A549 (cell line): ENCODE measurements at regions not wholly inside any gene's neighbourhood (a gene's known extent, or its start where the extent isn't known, plus 50 kb on each side); places are given as distances from the start of the nearest gene placed in this dataset.

ENCODE experiments used
- ATAC-seq, 2 experiments: fragments of 200-7000 bp in 1 of 2; fragments of >200 bp in 1 of 2; cut with Nextera tagmentation in 1 of 2; cut with Tn5 transposase in 1 of 2; 3 replicates each; pipeline versions ENCODE4 v1.8.0 to v1.9.1; 2018 to 2020; ENCODE audit warnings: mild to moderate bottlenecking in 1 of 2, moderate library complexity in 1 of 2
- CTCF ChIA-PET: fragments of 300-600 bp; sonication (Branson Sonifier 250); formaldehyde crosslinking; extraction: SDS; loops from one replicate; lab custom pipeline; 2021; ENCODE audit warnings: antibody characterized with exemption, inconsistent platforms; lab: Yijun Ruan, JAX
- POLR2A ChIA-PET: fragments of 350-600 bp; formaldehyde crosslinking; extraction: SDS; loops from one replicate; lab custom pipeline; 2021; ENCODE audit warnings: antibody characterized with exemption, inconsistent platforms; lab: Yijun Ruan, JAX
- DNase-seq, 2 experiments: peaks; one replicate each; pipeline versions ENCODE4 v3.0.0 to v3.0.0-alpha.2; 2011 to 2016; ENCODE audit warnings: low read depth in 1 of 2, low spot score in 1 of 2
- FAIRE-seq: peaks from 2 replicates; lab custom pipeline; 2011; peaks lifted over from hg19 to GRCh38; lab: Jason Lieb, UNC
- H3K27ac ChIP-seq, 2 experiments: fragments of >200 bp; sonication (Bioruptor Twin); formaldehyde crosslinking; 3 replicates each; pipeline ENCODE4 v1.5.1; 2016 to 2017
- H3K4me1 ChIP-seq: fragments of >200 bp; sonication (Bioruptor Twin); formaldehyde crosslinking; 3 replicates; pipeline ENCODE4 v1.6.1; 2016
- H3K4me2 ChIP-seq: fragments of >200 bp; sonication (Bioruptor Twin); formaldehyde crosslinking; 3 replicates; pipeline ENCODE4 v1.6.1; 2016
- H3K4me3 ChIP-seq: fragments of >200 bp; sonication (Bioruptor Twin); formaldehyde crosslinking; 3 replicates; pipeline ENCODE4 v1.5.1; 2016
- H3K9me3 ChIP-seq: fragments of >200 bp; sonication (Bioruptor Twin); formaldehyde crosslinking; 3 replicates; pipeline ENCODE4 v1.6.1; 2016
- CBX2 ChIP-seq: fragments of 200-600 bp; sonication (generic); IDR thresholded peaks from 2 replicates; pipeline ENCODE4 v1.6.1; 2016; ENCODE audit warnings: low read depth, mild to moderate bottlenecking, borderline replicate concordance
- CEBPB ChIP-seq, 2 experiments: fragments of >200 bp in 1 of 2; sonication (Bioruptor Twin) in 1 of 2; formaldehyde crosslinking in 1 of 2; IDR thresholded peaks; 2 replicates each; pipeline ENCODE4 v1.6.1; 2012 to 2016
- E2F6 ChIP-seq: IDR thresholded peaks from 2 replicates; pipeline ENCODE4 v1.6.1; 2012; ENCODE audit warnings: low read depth, borderline replicate concordance
- EP300 ChIP-seq, 2 experiments: fragments of >200 bp; sonication (Bioruptor Twin); formaldehyde crosslinking; IDR thresholded peaks; 2 replicates in 1 of 2; 3 replicates in 1 of 2; pipeline ENCODE4 v1.6.1; 2016 to 2017
- FOSL2 ChIP-seq, 2 experiments: fragments of 450-650 bp in 1 of 2; fragments of >200 bp in 1 of 2; sonication (Bioruptor Twin) in 1 of 2; formaldehyde crosslinking; IDR thresholded peaks; 2 replicates each; pipeline versions ENCODE4 v1.5.0 to v1.6.1; 2016 to 2020; ENCODE audit warnings: mild to moderate bottlenecking in 1 of 2, moderate library complexity in 1 of 2
- HEYL ChIP-seq: fragments of 250-450 bp; sonication (Bioruptor Pico); IDR thresholded peaks from 2 replicates; pipeline ENCODE4 v1.8.0; 2021; ENCODE audit warnings: mild to moderate bottlenecking, moderate library complexity
- JUNB ChIP-seq: fragments of >200 bp; sonication (Bioruptor Twin); formaldehyde crosslinking; IDR thresholded peaks from 2 replicates; pipeline ENCODE4 v1.6.1; 2016
- MAZ ChIP-seq: fragments of 150-350 bp; IDR thresholded peaks from 2 replicates; pipeline ENCODE4 v1.6.1; 2014; ENCODE audit warnings: antibody characterized with exemption, low read depth, low read length, borderline replicate concordance
- NR3C1 ChIP-seq: fragments of >200 bp; sonication (Bioruptor Twin); formaldehyde crosslinking; IDR thresholded peaks from 3 replicates; pipeline ENCODE4 v1.6.1; 2017
- PHF8 ChIP-seq: fragments of 200-600 bp; sonication (generic); IDR thresholded peaks from 2 replicates; pipeline ENCODE4 v1.6.1; 2016; ENCODE audit warnings: low read depth, mild to moderate bottlenecking, antibody characterized with exemption, moderate library complexity, borderline replicate concordance
- RFX5 ChIP-seq: fragments of 450-650 bp; IDR thresholded peaks from 2 replicates; pipeline ENCODE4 v1.7.1; 2014; ENCODE audit warnings: antibody characterized with exemption, mild to moderate bottlenecking, moderate library complexity
- ZNF302 ChIP-seq: fragments of 250-450 bp; sonication (Bioruptor Pico); IDR thresholded peaks from 2 replicates; pipeline ENCODE4 v1.9.0; 2021; ENCODE audit warnings: inconsistent platforms, mild to moderate bottlenecking, moderate library complexity
- WGBS: methylation state at CpG from one replicate; pipeline ENCODE4 v1.1.6; 2017; ENCODE audit errors: missing lambda C conversion rate; 5-methylcytosine and 5-hydroxymethylcytosine counted together
- TF ChIP-seq, protein P1 (sequence below): fragments of 250-450 bp; sonication (Bioruptor Pico); IDR thresholded peaks from 2 replicates; pipeline ENCODE4 v1.5.0; 2021; ENCODE audit warnings: mild to moderate bottlenecking, moderate library complexity, borderline replicate concordance
- TF ChIP-seq, protein P2 (sequence below): fragments of 250-450 bp; sonication (Bioruptor Pico); IDR thresholded peaks from 2 replicates; pipeline ENCODE4 v1.5.0; 2020; ENCODE audit warnings: low read depth, mild to moderate bottlenecking, moderate library complexity

DNA sequence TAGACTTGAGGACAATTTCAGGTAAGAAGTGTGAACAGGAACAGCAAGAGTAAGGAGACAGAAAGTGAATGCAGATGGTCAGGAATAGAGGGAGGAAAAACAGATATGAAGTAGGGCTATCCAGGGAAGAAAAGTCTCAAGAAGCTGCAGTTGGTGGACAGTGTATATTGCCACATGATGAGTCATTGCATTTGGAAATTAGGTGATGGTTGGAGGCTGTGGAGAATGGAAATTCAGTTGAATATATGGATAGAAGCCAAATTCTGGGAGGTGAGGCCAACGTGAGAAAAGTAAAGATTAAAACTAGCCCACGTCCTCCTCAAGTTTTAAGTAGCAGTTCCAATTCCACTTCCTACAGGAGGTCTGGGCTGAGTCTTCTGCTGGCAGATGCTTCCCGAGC lies 158.4 kb downstream of the UBE2E3 start:
- CTCF ChIA-PET = no interaction called here
- Histone ChIP-seq H3K9me3 (0 out of 3 replicates have a peak, but pooled peaks cover 7% of the 10 kb centered on the region), H3K4me2 (0 out of 3 replicates have a peak overlapping the region, but pooled peaks have one; percentile 11), H3K4me3 (no peak overlapping the region), H3K4me1 (0 out of 3 replicates have a peak, but pooled peaks cover 11% of the 10 kb centered on the region), H3K27ac (no peak overlapping the region)
- FAIRE-seq (no peak), ATAC-seq (0 out of 6 replicates have a peak, but pooled peaks of 1 of the 2 experiments have one; percentile 50), DNase-seq (peak in 1 of 2 experiments; percentile 15)
- 35% methylated on average over 3 of the region's 3 CpGs for WGBS
- no peak for TF ChIP-seq FOSL2 (IDR thresholded peaks at IDR 0.05)
- TF ChIP-seq FOSL2 (CRISPR knock-in tag; IDR thresholded peaks at IDR 0.05) = 0 out of 2 replicates have a peak, but pooled peaks have one; percentile 26
- TF ChIP-seq PHF8 = no peak
- 0 out of 4 replicates have a peak, but pooled peaks of 1 of the 2 experiments have one; percentile 26 for TF ChIP-seq CEBPB (IDR thresholded peaks at IDR 0.05)
- TF ChIP-seq NR3C1 = no peak
- POLR2A ChIA-PET = no interaction called here

DNA sequence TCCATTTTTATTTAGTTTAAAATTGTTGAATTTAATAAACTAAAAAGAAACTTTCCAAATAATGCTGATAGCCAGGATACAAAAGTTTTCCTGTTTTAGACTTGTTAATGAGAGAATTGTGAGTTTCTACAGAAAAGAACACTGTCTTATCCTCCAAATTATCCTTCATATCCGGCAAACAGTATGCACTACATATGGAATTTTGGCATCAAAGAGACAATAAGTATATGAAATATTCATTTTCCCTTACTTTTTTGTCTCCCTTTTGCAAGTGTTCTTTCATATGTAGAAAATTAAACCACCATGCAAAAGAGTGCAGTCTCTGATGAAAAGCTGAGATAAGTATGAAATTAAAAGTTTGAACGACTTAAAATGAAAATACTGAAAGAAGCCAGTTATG lies 159.4 kb downstream of the UBE2E3 start:
- FAIRE-seq = no peak

GRCh38 chr2:181140414-181140813 lies 160.0 kb downstream of the UBE2E3 start:
- no peak for ATAC-seq
- Histone ChIP-seq H3K4me3 (no peak overlapping the region), H3K4me1 (0 out of 3 replicates have a peak, but pooled peaks cover 11% of the 10 kb centered on the region), H3K27ac (no peak overlapping the region), H3K9me3 (no peaks in the 10 kb centered on the region)
- POLR2A ChIA-PET = no interaction called here
- 32% methylated on average over 1 of the region's 1 CpG for WGBS
- no peak for FAIRE-seq
- CTCF ChIA-PET = no interaction called here
- TF ChIP-seq CEBPB (IDR thresholded peaks at IDR 0.05) (peak in 1 of 2 experiments; percentile 35; a peak in 2 of 4 replicates), CBX2 (no peak)
- TF ChIP-seq, all 56 proteins: peak for 1
- DNase-seq = no peak
- no peak overlapping the region for H3K4me2 ChIP-seq

More for the DNA sequence above, 159.4 kb downstream of the UBE2E3 start:
- TF ChIP-seq, protein P1, sequence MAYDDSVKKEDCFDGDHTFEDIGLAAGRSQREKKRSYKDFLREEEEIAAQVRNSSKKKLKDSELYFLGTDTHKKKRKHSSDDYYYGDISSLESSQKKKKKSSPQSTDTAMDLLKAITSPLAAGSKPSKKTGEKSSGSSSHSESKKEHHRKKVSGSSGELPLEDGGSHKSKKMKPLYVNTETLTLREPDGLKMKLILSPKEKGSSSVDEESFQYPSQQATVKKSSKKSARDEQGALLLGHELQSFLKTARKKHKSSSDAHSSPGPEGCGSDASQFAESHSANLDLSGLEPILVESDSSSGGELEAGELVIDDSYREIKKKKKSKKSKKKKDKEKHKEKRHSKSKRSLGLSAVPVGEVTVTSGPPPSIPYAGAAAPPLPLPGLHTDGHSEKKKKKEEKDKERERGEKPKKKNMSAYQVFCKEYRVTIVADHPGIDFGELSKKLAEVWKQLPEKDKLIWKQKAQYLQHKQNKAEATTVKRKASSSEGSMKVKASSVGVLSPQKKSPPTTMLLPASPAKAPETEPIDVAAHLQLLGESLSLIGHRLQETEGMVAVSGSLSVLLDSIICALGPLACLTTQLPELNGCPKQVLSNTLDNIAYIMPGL (CRISPR knock-in tag) = no peak
- ChIA-PET CTCF (no interaction called here), POLR2A (no interaction called here)
- Histone ChIP-seq H3K27ac (no peak overlapping the region), H3K4me1 (0 out of 3 replicates have a peak, but pooled peaks cover 11% of the 10 kb centered on the region), H3K4me3 (no peak overlapping the region), H3K4me2 (no peak overlapping the region), H3K9me3 (0 out of 3 replicates have a peak, but pooled peaks cover 4% of the 10 kb centered on the region)
- DNase-seq = no peak
- WGBS = 40% methylated on average over 2 of the region's 2 CpGs
- no peak for ATAC-seq

- H3K9me3 ChIP-seq = no peaks in the 10 kb centered on the region
- 0% methylated on average over 1 of the region's 1 CpG for WGBS
- DNase-seq (no peak), FAIRE-seq (no peak), ATAC-seq (no peak)
- 0 out of 3 replicates have a peak, but pooled peaks cover 11% of the 10 kb centered on the region for H3K4me1 ChIP-seq
- H3K27ac ChIP-seq = no peak overlapping the region
- H3K4me2 ChIP-seq = no peak overlapping the region
- ChIA-PET CTCF (interaction anchor here (0.6 to 0.9 kb wide), 2 partner anchors 36 to 599 kb away, joined by 3 read pairs; no protein-coding TSS in a partner anchor), POLR2A (no interaction called here)
- no peak overlapping the region for H3K4me3 ChIP-seq
- TF ChIP-seq MAZ (no peak), RFX5 (no peak), EP300 (IDR thresholded peaks at IDR 0.05) (no peak), E2F6 (no peak), ZNF302 (CRISPR knock-in tag) (no peak), HEYL (CRISPR knock-in tag) (no peak), JUNB (no peak)
- TF ChIP-seq, protein P2, sequence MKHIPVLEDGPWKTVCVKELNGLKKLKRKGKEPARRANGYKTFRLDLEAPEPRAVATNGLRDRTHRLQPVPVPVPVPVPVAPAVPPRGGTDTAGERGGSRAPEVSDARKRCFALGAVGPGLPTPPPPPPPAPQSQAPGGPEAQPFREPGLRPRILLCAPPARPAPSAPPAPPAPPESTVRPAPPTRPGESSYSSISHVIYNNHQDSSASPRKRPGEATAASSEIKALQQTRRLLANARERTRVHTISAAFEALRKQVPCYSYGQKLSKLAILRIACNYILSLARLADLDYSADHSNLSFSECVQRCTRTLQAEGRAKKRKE = no peak
These were observed 160.5 kb downstream of the UBE2E3 start for GRCh38 chr2:181140928-181141327.
